IPS-18a (cell line): ENCODE measurements at regions not wholly inside any gene's neighbourhood (a gene's known extent, or its start where the extent isn't known, plus 50 kb on each side); places are given as distances from the start of the nearest gene placed in this dataset.

ENCODE experiments used
- H3K27ac ChIP-seq: one replicate; pipeline ENCODE4 v1.5.1; 2013; ENCODE audit warnings: low read length
- H3K27me3 ChIP-seq: one replicate; pipeline ENCODE4 v1.6.1; 2013; ENCODE audit warnings: mild to moderate bottlenecking, low read length; ENCODE audit not compliant: control insufficient read depth, insufficient read depth
- H3K36me3 ChIP-seq: one replicate; pipeline ENCODE4 v1.6.1; 2013; ENCODE audit warnings: low read depth, low read length; ENCODE audit not compliant: control insufficient read depth
- H3K4me1 ChIP-seq: one replicate; pipeline ENCODE4 v1.6.1; 2013; ENCODE audit warnings: low read depth, low read length; ENCODE audit not compliant: control insufficient read depth
- H3K4me3 ChIP-seq: one replicate; pipeline ENCODE4 v1.5.1; 2013; ENCODE audit warnings: low read length
- H3K9ac ChIP-seq: one replicate; pipeline ENCODE4 v1.6.1; 2013; ENCODE audit warnings: mild to moderate bottlenecking, low read length, moderate library complexity
- H3K9me3 ChIP-seq: one replicate; pipeline ENCODE4 v1.6.1; 2013; ENCODE audit warnings: low read depth, low read length; ENCODE audit not compliant: control insufficient read depth

DNA sequence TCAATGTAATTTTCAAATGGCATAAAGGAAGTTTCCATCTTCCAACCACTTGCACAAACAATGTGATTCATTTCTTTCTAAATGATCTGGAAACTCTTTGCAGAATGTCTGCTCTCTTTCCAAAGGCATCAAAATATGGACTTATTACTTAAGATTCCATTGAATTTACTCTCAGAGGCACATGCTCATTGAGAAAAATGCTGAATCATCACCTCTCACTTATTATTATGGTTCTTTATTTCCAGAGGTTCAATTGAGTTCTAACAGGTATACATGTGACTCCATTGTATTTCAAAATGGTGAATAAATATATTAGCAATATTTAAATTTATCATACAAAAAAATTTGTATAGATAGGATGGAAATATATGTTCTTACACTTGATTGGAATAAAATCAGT, 1140.6 kb downstream of the EFNA5 start:
- no peaks in the 10 kb centered on the region for H3K9me3 ChIP-seq
- no peaks in the 10 kb centered on the region for H3K27me3 ChIP-seq
- no peaks in the 10 kb centered on the region for H3K36me3 ChIP-seq
- no peak overlapping the region for H3K27ac ChIP-seq
- H3K4me1 ChIP-seq, result no peaks in the 10 kb centered on the region
- H3K9ac ChIP-seq, result no peak overlapping the region
- no peak overlapping the region for H3K4me3 ChIP-seq

DNA sequence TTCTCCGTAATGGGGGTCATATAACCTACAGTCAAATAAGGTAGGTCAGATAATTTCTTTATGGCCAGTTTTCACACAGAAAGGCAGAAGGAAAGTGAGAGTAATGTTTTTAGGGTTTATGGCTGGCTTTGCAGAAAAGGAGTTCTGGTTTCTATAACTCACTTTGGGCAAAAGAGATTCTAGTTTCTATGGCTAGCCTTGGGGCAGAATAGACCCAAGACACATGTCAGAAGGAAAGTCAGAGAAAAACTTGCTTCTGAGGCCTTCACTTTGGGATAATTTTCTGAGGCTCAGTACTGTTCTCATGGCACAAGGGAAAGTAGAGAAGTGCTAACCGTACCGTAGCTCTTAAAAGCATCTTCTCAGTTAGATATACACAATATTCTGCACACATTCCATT, 1145.3 kb downstream of the EFNA5 start:
- Histone ChIP-seq H3K4me3 (no peak overlapping the region), H3K9ac (no peak overlapping the region), H3K9me3 (no peaks in the 10 kb centered on the region), H3K4me1 (no peaks in the 10 kb centered on the region), H3K27ac (no peak overlapping the region), H3K27me3 (no peaks in the 10 kb centered on the region), H3K36me3 (no peaks in the 10 kb centered on the region)

DNA sequence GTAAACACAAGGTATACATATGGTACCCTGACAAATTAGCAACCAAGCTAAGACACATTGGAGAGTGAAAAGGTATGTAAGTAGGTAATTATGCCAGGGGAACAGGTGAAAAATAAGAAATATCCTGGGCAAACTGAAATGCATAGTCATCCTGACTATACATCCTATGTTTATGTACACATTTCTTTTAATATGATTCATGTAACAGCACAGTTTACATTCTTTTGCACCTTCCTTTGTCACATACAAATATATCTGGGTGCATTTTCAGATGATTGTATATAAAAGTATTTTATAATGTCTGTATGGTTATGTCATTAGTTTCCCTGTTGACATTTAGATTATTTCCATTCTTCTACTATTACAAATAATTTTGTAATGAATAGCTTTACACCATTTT, 1146.9 kb downstream of the EFNA5 start:
- Histone ChIP-seq H3K27me3 (no peaks in the 10 kb centered on the region), H3K9me3 (no peaks in the 10 kb centered on the region), H3K36me3 (no peaks in the 10 kb centered on the region), H3K4me3 (no peak overlapping the region), H3K9ac (no peak overlapping the region), H3K4me1 (no peaks in the 10 kb centered on the region), H3K27ac (no peak overlapping the region)

DNA sequence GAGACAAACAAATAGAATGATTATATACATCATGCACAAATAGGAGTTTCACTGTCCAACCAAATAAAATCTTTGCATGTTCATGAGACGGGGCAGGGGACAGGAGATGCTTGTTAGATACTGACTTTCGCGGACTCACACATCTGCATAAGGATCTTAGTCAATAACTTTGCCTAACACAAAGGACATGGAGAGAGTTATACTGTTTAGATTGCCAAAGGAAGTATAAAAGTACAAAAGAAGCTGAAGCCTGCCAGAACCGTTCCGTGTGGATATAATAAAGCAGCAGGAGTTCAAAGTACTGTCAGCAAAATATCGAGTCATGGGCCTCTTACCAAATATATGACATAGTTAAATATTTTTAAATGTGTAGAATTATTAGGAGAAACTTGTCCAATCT, 1148.4 kb downstream of the EFNA5 start:
- Histone ChIP-seq H3K4me3 (no peak overlapping the region), H3K4me1 (no peaks in the 10 kb centered on the region), H3K9ac (no peak overlapping the region), H3K36me3 (no peaks in the 10 kb centered on the region), H3K9me3 (no peaks in the 10 kb centered on the region), H3K27ac (no peak overlapping the region), H3K27me3 (no peaks in the 10 kb centered on the region)

DNA sequence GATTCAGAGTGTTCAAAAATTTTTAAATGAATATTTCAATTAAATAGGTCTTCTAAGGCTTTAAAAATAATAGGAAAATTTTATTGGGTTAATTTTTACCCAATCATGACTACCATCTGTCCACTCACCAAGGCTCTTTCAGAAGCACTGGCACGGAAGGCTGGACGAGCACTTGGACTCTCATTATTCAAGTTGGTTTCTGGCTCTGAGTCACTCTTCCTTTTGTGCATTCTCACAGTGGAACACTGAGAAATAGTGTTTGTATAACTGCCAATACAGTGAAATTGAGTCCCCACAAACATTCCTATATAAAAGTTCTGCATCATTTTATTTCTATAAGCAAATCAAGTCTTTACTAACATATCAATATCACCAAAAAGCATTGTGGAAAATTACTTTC, 1149.0 kb downstream of the EFNA5 start:
- Histone ChIP-seq H3K36me3 (no peaks in the 10 kb centered on the region), H3K9ac (no peak overlapping the region), H3K4me3 (no peak overlapping the region), H3K9me3 (no peaks in the 10 kb centered on the region), H3K4me1 (no peaks in the 10 kb centered on the region), H3K27me3 (no peaks in the 10 kb centered on the region), H3K27ac (no peak overlapping the region)

DNA sequence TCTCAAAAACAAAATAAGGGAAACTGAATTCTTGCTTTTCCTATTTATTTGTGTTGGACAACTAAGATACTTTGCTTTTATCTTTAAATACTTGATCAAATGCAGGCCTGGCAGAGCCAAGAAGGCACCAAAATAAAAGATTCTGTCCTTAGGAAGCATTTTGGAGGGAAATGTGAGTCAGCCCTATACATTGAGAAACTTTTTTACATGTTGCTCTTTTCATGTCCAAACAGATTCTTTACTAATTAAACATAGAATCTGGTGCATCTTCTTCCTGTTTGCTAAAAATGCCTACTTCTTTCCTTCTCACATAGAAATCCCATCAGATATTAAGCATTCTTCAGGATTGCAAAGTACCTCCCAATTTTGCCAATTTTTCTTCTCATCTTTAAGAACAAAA, 1160.4 kb downstream of the EFNA5 start:
- Histone ChIP-seq H3K4me1 (no peaks in the 10 kb centered on the region), H3K27me3 (no peaks in the 10 kb centered on the region), H3K36me3 (no peaks in the 10 kb centered on the region), H3K27ac (no peak overlapping the region), H3K9me3 (no peaks in the 10 kb centered on the region), H3K9ac (no peak overlapping the region), H3K4me3 (no peak overlapping the region)

DNA sequence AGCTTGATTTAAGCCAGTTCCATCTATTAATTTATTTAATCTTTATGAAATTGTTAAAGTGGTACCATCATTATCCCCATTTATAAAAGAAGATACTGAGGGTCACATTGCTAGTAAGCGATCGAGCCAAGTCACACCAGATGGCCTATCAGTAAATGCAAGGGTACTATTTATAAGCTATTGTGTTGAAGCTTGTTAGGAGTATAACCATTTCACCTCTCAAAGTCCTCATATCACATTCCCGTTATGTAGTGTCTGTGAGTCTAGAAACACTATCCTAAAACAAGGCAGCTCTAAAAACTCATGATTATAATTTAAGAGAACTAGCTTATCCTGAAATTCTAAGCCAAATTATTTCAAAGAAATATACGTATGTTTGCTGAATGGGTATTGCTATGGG, 1161.8 kb downstream of the EFNA5 start:
- Histone ChIP-seq H3K4me1 (no peaks in the 10 kb centered on the region), H3K9ac (no peak overlapping the region)

DNA sequence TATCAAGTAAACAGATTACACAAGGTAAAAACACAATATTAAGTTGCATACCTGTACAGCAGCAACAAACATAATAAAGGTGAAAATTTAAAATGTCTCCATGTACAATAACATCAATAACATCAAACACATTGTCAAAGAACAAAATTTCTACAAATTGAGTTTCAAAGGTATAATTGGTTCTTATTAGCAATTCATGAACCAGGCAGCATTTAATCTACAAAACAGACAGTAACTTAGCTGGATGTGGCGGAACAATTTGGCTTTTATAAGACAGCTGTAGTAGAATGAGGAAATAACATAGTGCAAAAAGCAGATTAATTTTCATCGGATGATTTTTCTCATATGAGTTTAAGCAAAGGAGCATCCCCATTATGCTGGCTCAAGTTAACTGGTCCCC, 1176.8 kb downstream of the EFNA5 start:
- Histone ChIP-seq H3K4me3 (no peak overlapping the region), H3K27ac (no peak overlapping the region), H3K9me3 (no peaks in the 10 kb centered on the region), H3K9ac (no peak overlapping the region), H3K36me3 (no peaks in the 10 kb centered on the region), H3K4me1 (no peaks in the 10 kb centered on the region), H3K27me3 (no peaks in the 10 kb centered on the region)

More for the DNA sequence above, 1161.8 kb downstream of the EFNA5 start:
- Histone ChIP-seq H3K36me3 (no peaks in the 10 kb centered on the region), H3K27ac (no peak overlapping the region), H3K4me3 (no peak overlapping the region), H3K9me3 (no peaks in the 10 kb centered on the region), H3K27me3 (no peaks in the 10 kb centered on the region)

DNA sequence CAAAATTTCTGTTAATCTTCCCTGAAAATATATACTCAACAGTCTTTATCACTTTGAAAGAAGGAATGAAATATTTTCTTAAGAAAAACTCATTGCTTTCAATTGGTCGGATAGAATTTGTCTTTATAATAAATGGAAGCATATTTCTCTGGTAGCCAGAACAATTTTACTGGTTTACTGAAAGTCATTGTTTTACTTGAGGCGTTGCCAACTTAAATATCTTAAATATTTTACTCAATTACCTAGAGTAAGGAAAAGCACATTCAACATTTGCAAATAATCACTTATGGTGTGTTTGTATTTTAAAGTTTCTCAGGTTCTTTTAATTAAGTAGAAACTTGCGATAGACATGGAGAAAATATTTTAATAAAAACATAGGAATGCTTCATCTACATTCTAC, 1181.7 kb downstream of the EFNA5 start:
- Histone ChIP-seq H3K9me3 (no peaks in the 10 kb centered on the region), H3K27me3 (no peaks in the 10 kb centered on the region), H3K27ac (no peak overlapping the region), H3K9ac (no peak overlapping the region), H3K36me3 (no peaks in the 10 kb centered on the region), H3K4me3 (no peak overlapping the region), H3K4me1 (no peaks in the 10 kb centered on the region)

DNA sequence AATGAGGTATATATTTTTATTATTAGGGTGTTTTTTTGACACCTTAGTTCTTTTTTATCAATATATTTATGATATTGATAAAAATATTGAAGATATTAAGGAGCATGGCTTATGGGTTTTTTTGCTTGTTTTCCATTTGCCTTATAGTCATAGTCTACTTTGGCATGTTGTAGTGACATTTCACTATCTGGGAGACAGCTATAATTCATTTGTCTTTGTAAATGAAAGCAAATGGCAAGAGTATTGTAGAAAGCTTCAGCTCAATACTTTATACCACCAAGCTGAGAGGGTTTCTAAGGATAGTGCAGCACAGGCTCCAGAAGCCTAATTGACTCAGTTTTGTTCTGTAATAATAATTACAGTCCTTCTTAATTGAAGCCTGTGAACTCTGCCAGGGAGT, 1182.3 kb downstream of the EFNA5 start:
- Histone ChIP-seq H3K36me3 (no peaks in the 10 kb centered on the region), H3K4me1 (no peaks in the 10 kb centered on the region), H3K9ac (no peak overlapping the region), H3K27me3 (no peaks in the 10 kb centered on the region), H3K9me3 (no peaks in the 10 kb centered on the region), H3K27ac (no peak overlapping the region), H3K4me3 (no peak overlapping the region)

DNA sequence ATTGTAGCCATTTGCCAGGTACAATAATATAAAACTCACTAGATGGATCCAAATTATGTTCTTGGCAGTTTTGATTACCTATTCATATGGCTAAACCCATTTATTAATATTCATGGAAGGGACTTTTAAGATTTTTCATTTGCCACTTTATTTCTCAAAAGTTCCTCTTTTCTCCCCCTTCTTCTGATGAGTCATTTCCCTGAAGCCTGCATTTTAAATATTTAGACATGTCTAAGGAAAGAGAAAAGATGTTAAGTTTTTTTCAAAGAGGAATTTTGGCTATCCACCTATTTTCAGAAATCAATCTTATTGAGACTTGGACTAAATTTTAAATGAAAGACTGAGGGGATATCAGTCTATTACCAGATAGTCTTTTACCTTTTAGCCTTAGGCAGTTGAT, 1189.4 kb downstream of the EFNA5 start:
- H3K4me3 ChIP-seq, result no peak overlapping the region
- no peaks in the 10 kb centered on the region for H3K27me3 ChIP-seq
- H3K36me3 ChIP-seq, result no peaks in the 10 kb centered on the region
- no peak overlapping the region for H3K27ac ChIP-seq
- H3K9me3 ChIP-seq, result no peaks in the 10 kb centered on the region
- H3K4me1 ChIP-seq, result no peaks in the 10 kb centered on the region
- no peak overlapping the region for H3K9ac ChIP-seq

DNA sequence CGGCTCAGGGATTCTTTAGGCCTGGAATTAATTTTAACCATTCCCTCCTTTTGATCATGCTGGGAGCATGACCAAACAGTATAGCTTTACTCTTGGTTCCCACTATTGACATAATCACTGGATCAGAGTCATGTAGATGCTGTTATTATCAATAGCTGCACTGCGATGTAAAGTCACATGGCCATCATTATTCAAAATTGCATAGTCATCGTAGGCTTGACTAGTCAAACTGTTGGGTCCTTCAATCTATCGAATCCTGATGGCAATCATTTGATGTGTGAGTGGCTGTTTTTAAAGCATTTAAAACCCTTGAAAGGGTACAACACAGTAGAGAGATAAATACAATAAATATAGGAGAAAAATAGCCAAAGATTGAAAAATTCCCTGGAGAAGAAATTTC, 1194.1 kb downstream of the EFNA5 start:
- no peaks in the 10 kb centered on the region for H3K4me1 ChIP-seq
- H3K27ac ChIP-seq, result no peak overlapping the region
- H3K4me3 ChIP-seq, result no peak overlapping the region
- peaks cover 5% of the 10 kb centered on the region for H3K9me3 ChIP-seq
- H3K9ac ChIP-seq, result no peak overlapping the region
- no peaks in the 10 kb centered on the region for H3K36me3 ChIP-seq
- no peaks in the 10 kb centered on the region for H3K27me3 ChIP-seq

DNA sequence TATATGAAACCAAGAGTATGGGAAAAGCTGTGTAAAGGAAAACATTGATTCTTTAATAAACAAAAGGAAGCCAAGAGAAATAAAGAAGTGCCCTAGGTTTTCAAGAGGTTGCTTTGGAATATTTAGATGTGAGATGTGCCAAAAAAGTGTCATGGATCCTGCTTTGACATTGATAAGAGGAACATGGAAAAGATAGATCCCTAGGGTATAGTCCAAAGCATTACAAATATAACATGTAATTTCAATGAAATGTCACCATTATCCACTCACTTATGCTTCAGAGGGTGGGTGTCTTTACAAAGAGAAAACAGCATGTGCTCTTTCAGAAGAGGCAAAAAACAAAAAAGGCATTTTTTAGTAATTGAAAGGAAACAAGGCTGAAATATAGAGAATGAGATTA, 1196.7 kb downstream of the EFNA5 start:
- Histone ChIP-seq H3K9me3 (peaks cover 5% of the 10 kb centered on the region), H3K36me3 (no peaks in the 10 kb centered on the region), H3K27me3 (no peaks in the 10 kb centered on the region), H3K4me1 (no peaks in the 10 kb centered on the region), H3K27ac (no peak overlapping the region), H3K9ac (no peak overlapping the region), H3K4me3 (no peak overlapping the region)
